SKM-1 treated with dmso at 0.1 percent for 144 hours (cell line): ENCODE measurements at regions not wholly inside any gene's neighbourhood (a gene's known extent, or its start where the extent isn't known, plus 50 kb on each side); places are given as distances from the start of the nearest gene placed in this dataset.

Experiments used
- DNase-seq: peaks from one replicate; lab custom pipeline; 2025; ENCODE audit not compliant: unreplicated experiment; lab: John Stamatoyannopoulos, UW

- no peak for DNase-seq
Measured at GRCh38 chr9:21561502-21561901, 79.4 kb upstream of the IFNE start.

- no peak for DNase-seq
Measured at GRCh38 chr9:21564175-21564574, 82.1 kb upstream of the IFNE start.

- DNase-seq, result no peak
Measured at GRCh38 chr9:21565155-21565554, 83.0 kb upstream of the IFNE start.

GRCh38 chr9:21567926-21568325 lies 85.8 kb upstream of the IFNE start:
- no peak for DNase-seq

- DNase-seq, result no peak
Measured at GRCh38 chr9:21568484-21568883, 86.4 kb upstream of the IFNE start.

GRCh38 chr9:21569721-21570120 lies 87.6 kb upstream of the IFNE start:
- DNase-seq, result no peak

- DNase-seq, result no peak
Measured at GRCh38 chr9:21570643-21571275, 88.6 kb upstream of the IFNE start.

- no peak for DNase-seq
Measured at GRCh38 chr9:21574261-21574660, 92.1 kb upstream of the IFNE start.

- DNase-seq, result no peak
Measured at GRCh38 chr9:21576331-21577189, 94.4 kb upstream of the IFNE start.

GRCh38 chr9:21579247-21579671 lies 97.1 kb upstream of the IFNE start:
- DNase-seq, result no peak

- no peak for DNase-seq
Measured at GRCh38 chr9:21579743-21580142, 97.6 kb upstream of the IFNE start.

- DNase-seq, result no peak
Measured at GRCh38 chr9:21580636-21581378, 98.7 kb upstream of the IFNE start.

- no peak for DNase-seq
Measured at GRCh38 chr9:21583628-21584377, 101.7 kb upstream of the IFNE start.

- DNase-seq, result no peak
Measured at GRCh38 chr9:21584890-21585289, 102.8 kb upstream of the IFNE start.

- no peak for DNase-seq
Measured at GRCh38 chr9:21585756-21586752, 103.9 kb upstream of the IFNE start.

GRCh38 chr9:21589344-21590056 lies 107.4 kb upstream of the IFNE start:
- DNase-seq, result no peak

- DNase-seq, result no peak
Measured at GRCh38 chr9:21590058-21590996, 108.2 kb upstream of the IFNE start.
